Glutamatergic neuron (in vitro differentiated cells): ENCODE measurements at regions not wholly inside any gene's neighbourhood (a gene's known extent, or its start where the extent isn't known, plus 50 kb on each side); places are given as distances from the start of the nearest gene placed in this dataset.

Source experiments
- DNase-seq: peaks from one replicate; pipeline ENCODE4 v3.0.0; 2022
- H3K27ac Mint-ChIP-seq: one replicate; pipeline ENCODE4 v1.8.0; 2020; ENCODE audit warnings: mild to moderate bottlenecking, mixed read lengths, inconsistent platforms; ENCODE audit not compliant: unreplicated experiment
- H3K27me3 Mint-ChIP-seq: one replicate; pipeline ENCODE4 v1.8.0; 2020; ENCODE audit warnings: mild to moderate bottlenecking, moderate library complexity, mixed read lengths, inconsistent platforms; ENCODE audit not compliant: unreplicated experiment
- H3K36me3 Mint-ChIP-seq: one replicate; pipeline ENCODE4 v1.8.0; 2020; ENCODE audit warnings: mild to moderate bottlenecking, mixed read lengths, inconsistent platforms; ENCODE audit not compliant: unreplicated experiment
- H3K4me1 Mint-ChIP-seq: one replicate; pipeline ENCODE4 v1.8.0; 2020; ENCODE audit warnings: mild to moderate bottlenecking, low read depth, mixed read lengths, inconsistent platforms; ENCODE audit not compliant: unreplicated experiment
- H3K4me3 Mint-ChIP-seq: one replicate; pipeline ENCODE4 v1.8.0; 2020; ENCODE audit warnings: mild to moderate bottlenecking, mixed read lengths, inconsistent platforms; ENCODE audit not compliant: unreplicated experiment
- H3K9me3 Mint-ChIP-seq: one replicate; pipeline ENCODE4 v1.8.0; 2020; ENCODE audit warnings: mild to moderate bottlenecking, moderate library complexity, mixed read lengths, inconsistent platforms; ENCODE audit not compliant: unreplicated experiment
- TF ChIP-seq, protein P1 (sequence below): fragments of 200-600 bp; sonication (generic); IDR thresholded peaks from one replicate; pipeline ENCODE4 v1.5.0; 2021; ENCODE audit not compliant: partially characterized antibody, unreplicated experiment

DNA sequence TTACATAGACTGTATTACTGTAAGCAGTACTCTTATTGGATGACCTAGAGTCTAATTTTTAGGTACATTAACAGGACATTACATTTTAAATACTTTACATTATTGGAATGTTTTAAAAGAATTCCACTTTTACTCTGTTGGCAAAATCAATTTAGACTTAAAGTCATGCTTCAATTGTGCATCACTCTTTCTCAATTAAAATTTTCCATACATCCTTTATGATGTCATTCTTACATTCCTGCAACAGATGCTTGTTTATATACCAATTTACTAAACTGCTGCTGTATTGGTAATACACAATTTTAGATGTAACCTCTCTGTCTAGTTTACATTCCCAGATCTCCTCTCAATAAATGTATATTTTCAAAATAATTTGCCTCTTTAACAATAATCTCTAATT, 440.1 kb downstream of the ZEB2 start:
- Mint-ChIP-seq H3K27ac (no peak overlapping the region), H3K27me3 (no peaks in the 10 kb centered on the region), H3K4me3 (no peak overlapping the region), H3K4me1 (peaks cover 22% of the 10 kb centered on the region), H3K36me3 (no peaks in the 10 kb centered on the region), H3K9me3 (peaks cover 5% of the 10 kb centered on the region)
- DNase-seq: no peak
- TF ChIP-seq, protein P1, sequence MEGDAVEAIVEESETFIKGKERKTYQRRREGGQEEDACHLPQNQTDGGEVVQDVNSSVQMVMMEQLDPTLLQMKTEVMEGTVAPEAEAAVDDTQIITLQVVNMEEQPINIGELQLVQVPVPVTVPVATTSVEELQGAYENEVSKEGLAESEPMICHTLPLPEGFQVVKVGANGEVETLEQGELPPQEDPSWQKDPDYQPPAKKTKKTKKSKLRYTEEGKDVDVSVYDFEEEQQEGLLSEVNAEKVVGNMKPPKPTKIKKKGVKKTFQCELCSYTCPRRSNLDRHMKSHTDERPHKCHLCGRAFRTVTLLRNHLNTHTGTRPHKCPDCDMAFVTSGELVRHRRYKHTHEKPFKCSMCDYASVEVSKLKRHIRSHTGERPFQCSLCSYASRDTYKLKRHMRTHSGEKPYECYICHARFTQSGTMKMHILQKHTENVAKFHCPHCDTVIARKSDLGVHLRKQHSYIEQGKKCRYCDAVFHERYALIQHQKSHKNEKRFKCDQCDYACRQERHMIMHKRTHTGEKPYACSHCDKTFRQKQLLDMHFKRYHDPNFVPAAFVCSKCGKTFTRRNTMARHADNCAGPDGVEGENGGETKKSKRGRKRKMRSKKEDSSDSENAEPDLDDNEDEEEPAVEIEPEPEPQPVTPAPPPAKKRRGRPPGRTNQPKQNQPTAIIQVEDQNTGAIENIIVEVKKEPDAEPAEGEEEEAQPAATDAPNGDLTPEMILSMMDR: no peak

DNA sequence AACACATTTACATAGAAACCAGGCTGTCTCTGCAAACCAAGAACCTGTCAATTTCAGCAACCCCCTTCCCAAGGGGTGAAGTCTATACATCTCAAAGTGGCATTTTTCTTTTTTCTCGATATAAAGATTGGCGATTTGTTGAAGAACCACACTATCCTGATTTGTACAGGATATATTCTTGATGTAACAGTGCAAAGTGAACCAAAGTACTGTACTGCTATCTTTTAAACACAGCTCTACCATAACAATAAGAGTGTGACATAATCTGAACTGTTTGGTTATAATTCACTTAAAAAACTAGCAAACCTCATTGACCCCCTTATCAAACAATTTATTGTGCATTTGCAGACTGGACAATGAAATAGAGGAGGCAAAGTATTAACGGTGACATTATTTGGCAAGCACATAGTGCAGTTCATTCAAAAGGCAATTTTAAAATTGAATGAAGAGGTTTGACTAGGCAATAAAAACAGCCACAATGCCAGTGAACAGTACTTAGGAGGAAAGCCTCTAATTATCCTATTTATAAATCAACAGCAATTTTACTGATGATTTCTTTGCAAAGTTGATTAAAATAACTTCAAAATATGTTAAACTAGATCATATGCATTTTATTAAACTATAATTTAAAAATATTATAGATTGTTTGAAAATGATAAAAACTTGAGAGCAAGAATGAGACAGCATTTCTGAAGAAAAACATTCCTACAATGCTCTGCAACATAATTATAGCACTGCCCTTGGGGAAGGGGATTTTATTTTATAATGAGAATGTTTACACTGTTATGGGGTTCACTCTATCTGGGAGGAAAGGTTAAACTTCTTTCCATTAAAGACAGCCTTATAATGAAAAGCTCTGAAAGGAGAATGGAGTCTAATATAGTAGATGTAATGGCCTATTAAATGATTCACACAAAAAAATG, 440.9 kb downstream of the ZEB2 start:
- Mint-ChIP-seq H3K36me3 (no peaks in the 10 kb centered on the region), H3K4me1 (peaks cover 22% of the 10 kb centered on the region), H3K27ac (no peak overlapping the region), H3K4me3 (no peak overlapping the region), H3K27me3 (no peaks in the 10 kb centered on the region), H3K9me3 (peaks cover 5% of the 10 kb centered on the region)
- TF ChIP-seq, protein P1: no peak
- no peak for DNase-seq

DNA sequence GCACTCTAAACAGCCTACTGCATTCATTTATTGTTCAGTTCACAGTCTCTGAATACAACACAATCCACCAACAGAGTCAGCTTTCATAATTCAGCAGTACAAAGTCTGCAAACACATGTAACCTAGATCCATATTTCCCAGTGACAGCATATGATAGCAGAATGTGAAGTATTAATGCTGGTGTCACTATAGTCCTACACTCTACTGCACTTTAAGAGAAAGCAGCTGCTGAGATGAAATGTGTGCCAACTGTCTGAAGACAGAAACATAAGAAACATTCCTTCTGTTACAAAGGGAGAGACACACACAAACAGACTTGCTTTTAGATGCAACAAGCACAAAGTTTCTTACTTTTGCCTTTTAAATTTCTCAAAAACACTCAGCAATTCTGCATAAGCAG, 441.8 kb downstream of the ZEB2 start:
- Mint-ChIP-seq H3K4me3 (peak overlapping the region; percentile 6), H3K36me3 (no peaks in the 10 kb centered on the region), H3K27ac (peak overlapping the region; percentile 77), H3K27me3 (no peaks in the 10 kb centered on the region), H3K4me1 (peaks cover 22% of the 10 kb centered on the region), H3K9me3 (peaks cover 5% of the 10 kb centered on the region)
- TF ChIP-seq, protein P1: no peak
- no peak for DNase-seq

DNA sequence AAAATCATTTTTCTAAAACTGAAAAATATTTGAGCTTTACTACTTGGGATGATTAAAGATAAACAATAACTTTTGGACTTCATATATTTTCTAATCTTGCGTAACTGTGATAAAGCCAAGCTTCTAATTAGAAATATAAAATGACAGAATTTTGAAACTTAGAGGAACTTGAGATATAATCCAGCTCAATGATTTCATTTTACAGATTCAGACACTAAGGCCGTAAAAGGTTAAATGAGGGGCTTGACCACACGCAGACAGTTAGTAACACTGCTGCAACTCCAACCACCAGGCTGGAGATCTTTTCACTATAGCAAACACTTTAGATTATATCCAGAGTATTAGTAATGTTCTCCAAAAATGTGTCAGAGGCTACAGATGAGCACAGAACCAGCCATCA, 445.5 kb downstream of the ZEB2 start:
- no peak for DNase-seq
- TF ChIP-seq, protein P1: no peak

DNA sequence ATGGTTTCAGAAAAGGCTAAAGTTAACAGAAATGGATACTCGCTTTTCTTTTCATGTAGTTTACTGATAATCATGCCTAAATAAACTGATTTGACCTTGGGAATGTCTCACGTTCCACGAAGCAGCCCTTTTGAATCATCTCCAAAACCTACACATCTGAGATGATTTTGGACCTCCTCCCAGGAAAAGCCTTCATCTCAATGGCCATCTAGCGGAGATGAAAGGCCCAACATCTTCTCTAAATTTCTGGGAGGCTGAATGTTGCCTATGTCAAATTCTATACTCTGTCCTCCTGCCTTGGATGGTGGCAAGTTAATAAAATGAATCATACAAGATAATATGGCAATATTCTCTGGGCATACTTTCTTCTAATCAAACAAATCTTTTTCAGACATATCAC, 448.5 kb downstream of the ZEB2 start:
- TF ChIP-seq, protein P1: no peak
- H3K4me3 Mint-ChIP-seq: no peak overlapping the region

More for the DNA sequence above, 445.5 kb downstream of the ZEB2 start:
- peaks cover 1% of the 10 kb centered on the region for H3K9me3 Mint-ChIP-seq
- no peak overlapping the region for H3K27ac Mint-ChIP-seq
- peaks cover 17% of the 10 kb centered on the region for H3K4me1 Mint-ChIP-seq
- H3K27me3 Mint-ChIP-seq: no peaks in the 10 kb centered on the region
- no peak overlapping the region for H3K4me3 Mint-ChIP-seq
- H3K36me3 Mint-ChIP-seq: no peaks in the 10 kb centered on the region

More for the DNA sequence above, 448.5 kb downstream of the ZEB2 start:
- H3K27me3 Mint-ChIP-seq: peaks cover 2% of the 10 kb centered on the region
- H3K4me1 Mint-ChIP-seq: peaks cover 3% of the 10 kb centered on the region
- no peaks in the 10 kb centered on the region for H3K9me3 Mint-ChIP-seq
- no peaks in the 10 kb centered on the region for H3K36me3 Mint-ChIP-seq
- H3K27ac Mint-ChIP-seq: no peak overlapping the region
- DNase-seq: no peak
